HCT116 (cell line): ENCODE measurements at regions not wholly inside any gene's neighbourhood (a gene's known extent, or its start where the extent isn't known, plus 50 kb on each side); places are given as distances from the start of the nearest gene placed in this dataset.

Experiments used
- ATAC-seq: fragments of 200-7000 bp; cut with Tn5 transposase; 2 replicates; pipeline ENCODE4 v1.9.1; 2020; ENCODE audit warnings: mild to moderate bottlenecking, moderate library complexity
- BruUV-seq: library from RNA; stranded (reverse); fragments of 400-500 nt; replicated peaks from 2 replicates; lab custom pipeline; 2021; lab: Mats Ljungman, UMichigan
- CTCF ChIA-PET: fragments of 300-600 bp; sonication (Branson Sonifier 250); formaldehyde crosslinking; loops from one replicate; lab custom pipeline; 2021; ENCODE audit warnings: antibody characterized with exemption; lab: Charles Lee
- POLR2A ChIA-PET: fragments of 300-600, 350-600 bp; sonication (Branson Sonifier 250); formaldehyde crosslinking; loops from one replicate; lab custom pipeline; 2021; ENCODE audit warnings: antibody characterized with exemption; lab: Charles Lee
- RAD21 ChIA-PET, 2 experiments: fragments of 300-600 bp; sonication (Branson Sonifier 250); formaldehyde crosslinking; loops; one replicate each; lab custom pipeline; 2023; ENCODE audit warnings: low total read pairs in 2 of 2; ENCODE audit not compliant: uncharacterized antibody in 2 of 2, unreplicated experiment in 2 of 2, low non-redundant PET in 1 of 2; lab: Charles Lee
- DNase-seq: peaks from one replicate; pipeline ENCODE4 v3.0.0-alpha.2; 2010; ENCODE audit warnings: low read depth, low spot score
- H2AFZ ChIP-seq: fragments of 200-600 bp; shearing (Covaris generic), sonication (generic); 2 replicates; pipeline ENCODE4 v1.6.1; 2017; ENCODE audit warnings: low read depth, mixed run types, mixed read lengths, antibody characterized with exemption, low read length; ENCODE audit not compliant: poor library complexity, severe bottlenecking
- H3K27ac ChIP-seq: 2 replicates; pipeline ENCODE4 v1.5.1; 2012; ENCODE audit warnings: low read depth, low read length
- H3K27me3 ChIP-seq: fragments of 200-600 bp; sonication (generic); 2 replicates; pipeline ENCODE4 v1.6.1; 2016; ENCODE audit warnings: mixed run types, low read length, mixed read lengths; ENCODE audit not compliant: insufficient read depth
- H3K36me3 ChIP-seq, 2 experiments: fragments of 200-500 bp in 1 of 2; fragments of 200-600 bp in 1 of 2; sonication (Bioruptor generic) in 1 of 2; sonication (generic) in 1 of 2; 2 replicates each; pipeline versions ENCODE4 v1.5.1 to v1.6.1; 2014 to 2016; ENCODE audit warnings: low read length in 2 of 2, inconsistent platforms in 1 of 2, mixed read lengths in 1 of 2, mixed run types in 1 of 2; ENCODE audit not compliant: insufficient read depth in 2 of 2, control insufficient read depth in 1 of 2
- H3K4me1 ChIP-seq, 2 experiments: fragments of 200-600 bp in 1 of 2; sonication (generic) in 1 of 2; 2 replicates each; pipeline versions ENCODE4 v1.5.1 to v1.6.1; 2012 to 2017; ENCODE audit warnings: low read length in 2 of 2, inconsistent platforms in 1 of 2, mild to moderate bottlenecking in 1 of 2, mixed read lengths in 1 of 2, mixed run types in 1 of 2, moderate library complexity in 1 of 2; ENCODE audit not compliant: insufficient read depth in 2 of 2, control insufficient read depth in 1 of 2
- H3K4me2 ChIP-seq: fragments of 200-600 bp; sonication (generic); 2 replicates; pipeline ENCODE4 v1.6.1; 2017; ENCODE audit warnings: mixed run types, low read length, mixed read lengths
- H3K4me3 ChIP-seq, 2 experiments: fragments of 200-600 bp in 1 of 2; sonication (generic) in 1 of 2; replicated peaks in 1 of 2; 2 replicates each; pipeline ENCODE4 v1.5.1; 2011 to 2016; ENCODE audit warnings: low read length in 2 of 2, control low read depth in 1 of 2, low read depth in 1 of 2, mild to moderate bottlenecking in 1 of 2, mixed read lengths in 1 of 2, mixed run types in 1 of 2
- H3K79me2 ChIP-seq: fragments of 200-600 bp; sonication (generic); 2 replicates; pipeline ENCODE4 v1.6.1; 2017; ENCODE audit warnings: mild to moderate bottlenecking, mixed run types, low read length, moderate library complexity, mixed read lengths; ENCODE audit not compliant: insufficient read depth
- H3K9ac ChIP-seq: fragments of 200-600 bp; sonication (generic); 2 replicates; pipeline ENCODE4 v1.6.1; 2016; ENCODE audit warnings: low read length, mixed read lengths
- H3K9me2 ChIP-seq: fragments of 200-600 bp; sonication (generic), shearing (Covaris generic); 2 replicates; pipeline ENCODE4 v1.6.1; 2017; ENCODE audit warnings: mixed run types, mild to moderate bottlenecking, moderate library complexity; ENCODE audit not compliant: insufficient read depth
- H3K9me3 ChIP-seq, 2 experiments: fragments of 200-500 bp in 1 of 2; fragments of 200-600 bp in 1 of 2; sonication (Bioruptor generic) in 1 of 2; sonication (generic) in 1 of 2; 2 replicates each; pipeline ENCODE4 v1.6.1; 2014 to 2017; ENCODE audit warnings: low read length in 2 of 2, mixed read lengths in 2 of 2, inconsistent platforms in 1 of 2, low read depth in 1 of 2, mild to moderate bottlenecking in 1 of 2, mixed run types in 1 of 2, moderate library complexity in 1 of 2; ENCODE audit not compliant: control insufficient read depth in 1 of 2, insufficient read depth in 1 of 2
- H4K20me1 ChIP-seq: fragments of 200-600 bp; sonication (generic), shearing (Covaris generic); 2 replicates; pipeline ENCODE4 v1.6.1; 2017; ENCODE audit warnings: mixed run types, mild to moderate bottlenecking, moderate library complexity; ENCODE audit not compliant: insufficient read depth
- EGR1 ChIP-seq: IDR thresholded peaks from 2 replicates; pipeline ENCODE4 v1.6.1; 2012; ENCODE audit warnings: low read depth
- ELF1 ChIP-seq: IDR thresholded peaks from 2 replicates; pipeline ENCODE4 v1.6.1; 2012; ENCODE audit warnings: low read depth, borderline replicate concordance
- POLR2AphosphoS5 ChIP-seq: IDR thresholded peaks from 2 replicates; pipeline ENCODE4 v1.6.1; 2011; ENCODE audit warnings: mild to moderate bottlenecking, low read depth, low read length, moderate library complexity
- SIN3A ChIP-seq: IDR thresholded peaks from 2 replicates; pipeline ENCODE4 v1.6.1; 2012; ENCODE audit warnings: low read depth
- SP1 ChIP-seq: IDR thresholded peaks from 2 replicates; pipeline ENCODE4 v1.6.1; 2012; ENCODE audit warnings: low read depth
- ZBTB33 ChIP-seq: IDR thresholded peaks from 2 replicates; pipeline ENCODE4 v1.6.1; 2011; ENCODE audit warnings: mild to moderate bottlenecking, low read length, moderate library complexity; ENCODE audit not compliant: insufficient replicate concordance; ENCODE audit errors: extremely low read depth
- intact Hi-C: fragments of 100-400 bp; cut with micrococcal nuclease; formaldehyde crosslinking; loops from 2 replicates; pipeline ENCODE4 v1.10.0; 2022

- no peak for DNase-seq
- CTCF ChIA-PET = no interaction called here
- H3K4me3 ChIP-seq = no peak overlapping the region
- H4K20me1 ChIP-seq = no peaks in the 10 kb centered on the region
- H3K36me3 ChIP-seq = no peaks in the 10 kb centered on the region
- no peak overlapping the region for H3K4me2 ChIP-seq
- no peak for ATAC-seq
- H2AFZ ChIP-seq = no peak overlapping the region
- RAD21 ChIA-PET = no interaction called here
- no peaks in the 10 kb centered on the region for H3K27me3 ChIP-seq
- BruUV-seq = no TSS peak
- no peaks in the 10 kb centered on the region for H3K4me1 ChIP-seq
- no peak overlapping the region for H3K27ac ChIP-seq
- intact Hi-C loops = no loop called here
- TF ChIP-seq SP1 (no peak), POLR2AphosphoS5 (no peak)
- no peak overlapping the region for H3K9ac ChIP-seq
- H3K9me3 ChIP-seq = no peaks in the 10 kb centered on the region
- no peaks in the 10 kb centered on the region for H3K9me2 ChIP-seq
- H3K79me2 ChIP-seq = no peaks in the 10 kb centered on the region
- POLR2A ChIA-PET = interaction anchor here (0.6 kb wide), 1 partner anchor 1189 kb away, joined by 3 read pairs; no protein-coding TSS in a partner anchor
Observed at GRCh38 chr12:63224396-63224795, 73.4 kb upstream of the AVPR1A start.

- no peaks in the 10 kb centered on the region for H3K9me2 ChIP-seq
- no TSS peak for BruUV-seq
- POLR2A ChIA-PET = no interaction called here
- no peaks in the 10 kb centered on the region for H3K79me2 ChIP-seq
- no peak for ATAC-seq
- H2AFZ ChIP-seq = no peak overlapping the region
- no peaks in the 10 kb centered on the region for H3K27me3 ChIP-seq
- H3K4me1 ChIP-seq = no peaks in the 10 kb centered on the region
- H3K27ac ChIP-seq = no peak overlapping the region
- CTCF ChIA-PET = no interaction called here
- H3K9me3 ChIP-seq = no peaks in the 10 kb centered on the region
- intact Hi-C loops = no loop called here
- RAD21 ChIA-PET = no interaction called here
- H3K36me3 ChIP-seq = no peaks in the 10 kb centered on the region
- H3K9ac ChIP-seq = no peak overlapping the region
- no peaks in the 10 kb centered on the region for H4K20me1 ChIP-seq
- TF ChIP-seq EGR1 (no peak), ELF1 (no peak), SIN3A (no peak), ZBTB33 (no peak)
- TF ChIP-seq, all 23 proteins: peak for 0
- Histone ChIP-seq H3K4me2 (no peak overlapping the region), H3K4me3 (no peak overlapping the region)
- DNase-seq = no peak
Observed at GRCh38 chr12:63223128-63223527, 72.1 kb upstream of the AVPR1A start.
